ENCODE measurements at regions not wholly inside any gene's neighbourhood (a gene's known extent, or its start where the extent isn't known, plus 50 kb on each side); places are given as distances from the start of the nearest gene placed in this dataset.

DNA sequence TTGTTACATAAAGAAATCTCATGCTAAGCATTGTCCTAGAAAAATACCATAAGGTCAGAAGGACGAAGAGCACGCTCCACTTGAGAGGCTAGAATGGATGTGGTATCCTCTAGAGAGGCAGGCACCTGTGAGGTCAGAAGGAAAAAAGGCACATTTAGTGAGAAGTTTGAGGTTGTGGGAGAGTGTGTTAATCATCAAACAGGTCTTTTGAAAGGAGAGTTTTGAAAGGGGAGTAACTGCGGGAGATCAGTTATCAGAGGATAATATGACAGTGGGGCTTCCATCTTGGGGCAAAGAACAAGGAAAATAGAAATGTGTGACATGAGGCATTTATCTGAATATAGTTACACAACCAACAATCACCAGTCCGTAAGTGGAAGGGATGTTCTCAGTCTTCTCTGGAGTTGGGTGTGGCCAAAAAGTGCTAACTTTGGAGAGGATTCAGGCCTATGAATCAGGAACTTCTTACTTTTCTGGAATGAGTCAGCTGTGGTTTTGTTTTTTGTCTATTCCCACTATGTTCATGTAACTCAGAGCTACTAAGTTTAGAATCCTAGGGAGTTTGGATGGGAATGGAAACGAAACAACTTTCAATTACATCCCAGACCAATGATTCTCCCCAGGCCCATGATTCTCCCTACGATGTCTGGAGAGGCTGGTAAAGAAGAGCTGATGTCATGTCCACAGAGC, 451.4 kb upstream of the ST6GAL2 start:
- Histone ChIP-seq H2BK20ac (ENCODE audit: low read depth, low read length, poor library complexity, severe bottlenecking) (no peak overlapping the region), H3K27me3 (ENCODE audit: insufficient read depth, low read length) (no peaks in the 10 kb centered on the region), H2BK12ac (ENCODE audit: insufficient read length, low read depth, low read length) (no peak overlapping the region), H3K18ac (ENCODE audit: insufficient read length, low read depth, low read length) (no peak overlapping the region), H2AK5ac (ENCODE audit: insufficient read length, low read length) (no peak overlapping the region), H3K9me3 (ENCODE audit: control insufficient read depth, low read depth, low read length) (no peaks in the 10 kb centered on the region), H4K91ac (ENCODE audit: insufficient read length, low read depth, low read length) (no peak overlapping the region), H4K8ac (replicated peaks; ENCODE audit: insufficient read length, low read depth, low read length) (no peak overlapping the region), H3K4me2 (ENCODE audit: insufficient read depth, insufficient read length, low read length) (no peak overlapping the region), H2BK5ac (ENCODE audit: insufficient read length, low read length) (no peak overlapping the region), H3K23ac (ENCODE audit: insufficient read length, low read depth, low read length) (no peak overlapping the region), H3K4me1 (ENCODE audit: insufficient read depth, low read length) (no peaks in the 10 kb centered on the region), H3T11ph (ENCODE audit: low read length) (no peak overlapping the region), H3K4ac (ENCODE audit: low read depth, low read length) (no peak overlapping the region), H2BK120ac (ENCODE audit: low read depth, low read length, poor library complexity, severe bottlenecking) (no peak overlapping the region), H3K9ac (ENCODE audit: extremely low read depth, insufficient read length, low read length) (no peak overlapping the region), H2BK15ac (ENCODE audit: low read depth, low read length) (no peak overlapping the region), H2AFZ (ENCODE audit: low read length) (no peak overlapping the region), H4K20me1 (ENCODE audit: control insufficient read depth, insufficient read depth, insufficient read length) (no peaks in the 10 kb centered on the region), H3K14ac (ENCODE audit: insufficient read depth, low read length) (no peak overlapping the region), H3K23me2 (ENCODE audit: insufficient read length, low read depth, low read length, poor library complexity, severe bottlenecking) (no peaks in the 10 kb centered on the region), H3K27ac (ENCODE audit: insufficient read length, low read depth, low read length) (no peak overlapping the region), H3K56ac (ENCODE audit: insufficient read length, low read depth, low read length) (no peak overlapping the region), H3K79me2 (ENCODE audit: insufficient read depth, low read length) (no peaks in the 10 kb centered on the region), H3K79me1 (ENCODE audit: insufficient read depth, low read depth, low read length, poor library complexity, severe bottlenecking) (no peaks in the 10 kb centered on the region), H4K5ac (ENCODE audit: insufficient read length, low read depth, low read length) (no peak overlapping the region)
- TF ChIP-seq, protein P1, sequence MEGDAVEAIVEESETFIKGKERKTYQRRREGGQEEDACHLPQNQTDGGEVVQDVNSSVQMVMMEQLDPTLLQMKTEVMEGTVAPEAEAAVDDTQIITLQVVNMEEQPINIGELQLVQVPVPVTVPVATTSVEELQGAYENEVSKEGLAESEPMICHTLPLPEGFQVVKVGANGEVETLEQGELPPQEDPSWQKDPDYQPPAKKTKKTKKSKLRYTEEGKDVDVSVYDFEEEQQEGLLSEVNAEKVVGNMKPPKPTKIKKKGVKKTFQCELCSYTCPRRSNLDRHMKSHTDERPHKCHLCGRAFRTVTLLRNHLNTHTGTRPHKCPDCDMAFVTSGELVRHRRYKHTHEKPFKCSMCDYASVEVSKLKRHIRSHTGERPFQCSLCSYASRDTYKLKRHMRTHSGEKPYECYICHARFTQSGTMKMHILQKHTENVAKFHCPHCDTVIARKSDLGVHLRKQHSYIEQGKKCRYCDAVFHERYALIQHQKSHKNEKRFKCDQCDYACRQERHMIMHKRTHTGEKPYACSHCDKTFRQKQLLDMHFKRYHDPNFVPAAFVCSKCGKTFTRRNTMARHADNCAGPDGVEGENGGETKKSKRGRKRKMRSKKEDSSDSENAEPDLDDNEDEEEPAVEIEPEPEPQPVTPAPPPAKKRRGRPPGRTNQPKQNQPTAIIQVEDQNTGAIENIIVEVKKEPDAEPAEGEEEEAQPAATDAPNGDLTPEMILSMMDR (conservative IDR thresholded peaks at IDR 0.05): no peak
- H3K27me3 Mint-ChIP-seq (ENCODE audit: low read depth): no peaks in the 10 kb centered on the region
- H3K9me3 Mint-ChIP-seq: peaks cover 0 to 4% of the 10 kb centered on the region in 2 experiments; a peak in 4 of 5 replicates
- WGBS (ENCODE audit: extremely low coverage, insufficient read length, low lambda C conversion rate): no CpG with 5 or more reads among the region's 6 CpGs
- no peak overlapping the region for H3K4me3 Mint-ChIP-seq
- no peak overlapping the region; a peak in 2 of 7 replicates for H3K27ac Mint-ChIP-seq
- H3K36me3 Mint-ChIP-seq (ENCODE audit: insufficient read depth in 1 of 3, low read depth in 3 of 3): peaks cover 0 to under 1% (median 0%) of the 10 kb centered on the region in 3 experiments; a peak in 2 of 7 replicates
- DNase-seq: no peak
- no peaks in the 10 kb centered on the region; a peak in 2 of 4 replicates for H3K4me1 Mint-ChIP-seq

Measured in H9 (cell line).